ENCODE measurements at regions not wholly inside any gene's neighbourhood (a gene's known extent, or its start where the extent isn't known, plus 50 kb on each side); places are given as distances from the start of the nearest gene placed in this dataset.

GRCh38 chr20:6680441-6680840 is 87.0 kb upstream of the BMP2 start:
- TF ChIP-seq CTCF (IDR thresholded peaks at IDR 0.05; ENCODE audit: poor library complexity, severe bottlenecking) (no peak), REST (IDR thresholded peaks at IDR 0.05; ENCODE audit: borderline replicate concordance) (no peak), POLR2AphosphoS5 (IDR thresholded peaks at IDR 0.05) (no peak), TAF1 (IDR thresholded peaks at IDR 0.05; ENCODE audit: low read depth) (no peak), EP300 (conservative IDR thresholded peaks at IDR 0.05; ENCODE audit: poor library complexity, severe bottlenecking) (no peak), MXI1 (conservative IDR thresholded peaks at IDR 0.05; ENCODE audit: poor library complexity, severe bottlenecking) (no peak), EZH2 (IDR thresholded peaks at IDR 0.05; ENCODE audit: borderline replicate concordance, insufficient read depth, low read length, poor library complexity, severe bottlenecking) (no peak), RAD21 (conservative IDR thresholded peaks at IDR 0.05) (no peak)
